H9 (cell line): ENCODE measurements at regions not wholly inside any gene's neighbourhood (a gene's known extent, or its start where the extent isn't known, plus 50 kb on each side); places are given as distances from the start of the nearest gene placed in this dataset.

ENCODE experiments used
- DNase-seq: peaks from one replicate; pipeline ENCODE4 v3.0.0-alpha.2; 2017
- H2AFZ ChIP-seq: one replicate; pipeline ENCODE4 v1.6.1; 2013; ENCODE audit warnings: mild to moderate bottlenecking, low read length, control low read depth, moderate library complexity
- H2AK5ac ChIP-seq: 2 replicates; pipeline ENCODE4 v1.6.1; 2013; ENCODE audit warnings: low read length, control low read depth, mixed read lengths; ENCODE audit not compliant: insufficient read length
- H2BK120ac ChIP-seq: one replicate; pipeline ENCODE4 v1.6.1; 2013; ENCODE audit warnings: low read depth, mild to moderate bottlenecking, low read length, control low read depth, inconsistent platforms; ENCODE audit not compliant: poor library complexity, severe bottlenecking
- H2BK12ac ChIP-seq: 2 replicates; pipeline ENCODE4 v1.6.1; 2013; ENCODE audit warnings: low read length, control low read depth, mixed read lengths, low read depth; ENCODE audit not compliant: insufficient read length
- H2BK15ac ChIP-seq: 2 replicates; pipeline ENCODE4 v1.6.1; 2013; ENCODE audit warnings: low read depth, low read length, control low read depth
- H2BK20ac ChIP-seq: one replicate; pipeline ENCODE4 v1.6.1; 2013; ENCODE audit warnings: low read depth, mild to moderate bottlenecking, low read length, control low read depth, inconsistent platforms; ENCODE audit not compliant: poor library complexity, severe bottlenecking
- H2BK5ac ChIP-seq: 2 replicates; pipeline ENCODE4 v1.6.1; 2013; ENCODE audit warnings: low read length, control low read depth, mixed read lengths; ENCODE audit not compliant: insufficient read length
- H3K14ac ChIP-seq: 2 replicates; pipeline ENCODE4 v1.6.1; 2013; ENCODE audit warnings: low read length, control low read depth; ENCODE audit not compliant: insufficient read depth
- H3K18ac ChIP-seq: 2 replicates; pipeline ENCODE4 v1.6.1; 2013; ENCODE audit warnings: low read depth, mild to moderate bottlenecking, mixed read lengths, low read length, control low read depth; ENCODE audit not compliant: insufficient read length
- H3K23ac ChIP-seq: 2 replicates; pipeline ENCODE4 v1.6.1; 2013; ENCODE audit warnings: low read length, control low read depth, mixed read lengths, low read depth; ENCODE audit not compliant: insufficient read length
- H3K23me2 ChIP-seq: 2 replicates; pipeline ENCODE4 v1.6.1; 2013; ENCODE audit warnings: low read depth, mild to moderate bottlenecking, mixed read lengths, low read length, control low read depth; ENCODE audit not compliant: insufficient read length, poor library complexity, severe bottlenecking
- H3K27ac ChIP-seq: 2 replicates; pipeline ENCODE4 v1.5.1; 2013; ENCODE audit warnings: low read length, control low read depth, mixed read lengths, low read depth; ENCODE audit not compliant: insufficient read length
- H3K27me3 ChIP-seq: 2 replicates; pipeline ENCODE4 v1.6.1; 2013; ENCODE audit warnings: low read length, control low read depth, inconsistent platforms; ENCODE audit not compliant: insufficient read depth
- H3K4ac ChIP-seq: 2 replicates; pipeline ENCODE4 v1.6.1; 2013; ENCODE audit warnings: low read depth, mild to moderate bottlenecking, control low read depth, inconsistent platforms, low read length, moderate library complexity
- H3K4me1 ChIP-seq: 2 replicates; pipeline ENCODE4 v1.6.1; 2013; ENCODE audit warnings: low read length, control low read depth, inconsistent platforms; ENCODE audit not compliant: insufficient read depth
- H3K4me2 ChIP-seq: 2 replicates; pipeline ENCODE4 v1.6.1; 2013; ENCODE audit warnings: low read length, control low read depth, mixed read lengths; ENCODE audit not compliant: insufficient read length, insufficient read depth
- H3K56ac ChIP-seq: 2 replicates; pipeline ENCODE4 v1.6.1; 2013; ENCODE audit warnings: low read depth, mild to moderate bottlenecking, mixed read lengths, low read length, control low read depth; ENCODE audit not compliant: insufficient read length
- H3K79me1 ChIP-seq: 2 replicates; pipeline ENCODE4 v1.6.1; 2013; ENCODE audit warnings: low read depth, mild to moderate bottlenecking, moderate library complexity, low read length, control low read depth, inconsistent platforms; ENCODE audit not compliant: insufficient read depth, poor library complexity, severe bottlenecking
- H3K79me2 ChIP-seq: 2 replicates; pipeline ENCODE4 v1.6.1; 2013; ENCODE audit warnings: low read length, control low read depth, inconsistent platforms; ENCODE audit not compliant: insufficient read depth
- H3K9ac ChIP-seq: 2 replicates; pipeline ENCODE4 v1.6.1; 2013; ENCODE audit warnings: low read length, control low read depth, mixed read lengths; ENCODE audit not compliant: insufficient read length; ENCODE audit errors: extremely low read depth
- H3K9me3 ChIP-seq: one replicate; pipeline ENCODE4 v1.6.1; 2013; ENCODE audit warnings: low read depth, low read length, inconsistent platforms; ENCODE audit not compliant: control insufficient read depth
- H3T11ph ChIP-seq: one replicate; pipeline ENCODE4 v1.6.1; 2013; ENCODE audit warnings: mild to moderate bottlenecking, low read length, control low read depth, inconsistent platforms
- H4K20me1 ChIP-seq: one replicate; pipeline ENCODE4 v1.6.1; 2013; ENCODE audit not compliant: control insufficient read depth, insufficient read length, insufficient read depth
- H4K5ac ChIP-seq: 2 replicates; pipeline ENCODE4 v1.6.1; 2013; ENCODE audit warnings: low read depth, mild to moderate bottlenecking, mixed read lengths, low read length, control low read depth; ENCODE audit not compliant: insufficient read length
- H4K8ac ChIP-seq: replicated peaks from 2 replicates; pipeline ENCODE4 v1.6.1; 2013; ENCODE audit warnings: low read length, control low read depth, mixed read lengths, low read depth; ENCODE audit not compliant: insufficient read length
- H4K91ac ChIP-seq: 2 replicates; pipeline ENCODE4 v1.6.1; 2013; ENCODE audit warnings: low read depth, mild to moderate bottlenecking, moderate library complexity, mixed read lengths, low read length, control low read depth; ENCODE audit not compliant: insufficient read length
- H3K27ac Mint-ChIP-seq, 3 experiments: 2 replicates in 2 of 3; 3 replicates in 1 of 3; pipeline ENCODE4 v1.8.0; 2020 to 2021; ENCODE audit warnings: mixed read lengths in 3 of 3, mild to moderate bottlenecking in 1 of 3, moderate library complexity in 1 of 3
- H3K27me3 Mint-ChIP-seq: 2 replicates; pipeline ENCODE4 v1.8.0; 2021; ENCODE audit warnings: low read depth, mild to moderate bottlenecking, moderate library complexity, mixed read lengths
- H3K36me3 Mint-ChIP-seq, 3 experiments: 2 replicates in 2 of 3; 3 replicates in 1 of 3; pipeline ENCODE4 v1.8.0; 2020 to 2021; ENCODE audit warnings: low read depth in 3 of 3, mixed read lengths in 3 of 3; ENCODE audit not compliant: insufficient read depth in 1 of 3
- H3K4me1 Mint-ChIP-seq, 2 experiments: 2 replicates each; pipeline ENCODE4 v1.8.0; 2020; ENCODE audit warnings: mixed read lengths in 2 of 2
- H3K4me3 Mint-ChIP-seq, 2 experiments: 2 replicates in 1 of 2; 3 replicates in 1 of 2; pipeline ENCODE4 v1.8.0; 2020 to 2021; ENCODE audit warnings: mild to moderate bottlenecking in 2 of 2, mixed read lengths in 2 of 2, moderate library complexity in 1 of 2
- H3K9me3 Mint-ChIP-seq, 2 experiments: 2 replicates in 1 of 2; 3 replicates in 1 of 2; pipeline ENCODE4 v1.8.0; 2020; ENCODE audit warnings: mild to moderate bottlenecking in 2 of 2, mixed read lengths in 2 of 2, moderate library complexity in 1 of 2
- CTCF ChIP-seq: fragments of 200-600 bp; sonication (generic); conservative IDR thresholded peaks from 3 replicates; pipeline ENCODE4 v1.8.0; 2021; ENCODE audit warnings: antibody characterized with exemption, mild to moderate bottlenecking
- WGBS: extraction: QIAGEN DNeasy Blood & Tissue Kit; methylation state at CpG from one replicate; pipeline ENCODE4 v1.1.7; 2013; ENCODE audit warnings: missing lambda C conversion rate, low lambda C conversion rate, mixed read lengths; ENCODE audit not compliant: insufficient read length; ENCODE audit errors: extremely low coverage; 5-methylcytosine and 5-hydroxymethylcytosine counted together

- H3K23ac ChIP-seq, result no peak overlapping the region
- no peak overlapping the region for H3K14ac ChIP-seq
- Mint-ChIP-seq H3K9me3 (no peaks in the 10 kb centered on the region), H3K4me3 (no peak overlapping the region), H3K27ac (no peak overlapping the region), H3K36me3 (no peaks in the 10 kb centered on the region), H3K27me3 (no peaks in the 10 kb centered on the region; the same call in 1 of the 2 replicates), H3K4me1 (no peaks in the 10 kb centered on the region)
- no peak overlapping the region for H2AK5ac ChIP-seq
- no peak overlapping the region for H3K27ac ChIP-seq
- no peak overlapping the region for H3K56ac ChIP-seq
- H2BK20ac ChIP-seq, result no peak overlapping the region
- no peaks in the 10 kb centered on the region for H3K4me1 ChIP-seq
- H4K8ac ChIP-seq, result no peak overlapping the region
- no peak overlapping the region for H2BK15ac ChIP-seq
- no peak overlapping the region for H3K4me2 ChIP-seq
- DNase-seq, result no peak
- TF ChIP-seq CTCF, result no peak
- H3K27me3 ChIP-seq, result no peaks in the 10 kb centered on the region
- no peaks in the 10 kb centered on the region for H3K79me1 ChIP-seq
- no peak overlapping the region for H2BK12ac ChIP-seq
- H3T11ph ChIP-seq, result no peak overlapping the region
- no CpG with 5 or more reads among the region's 1 CpG for WGBS
- H4K5ac ChIP-seq, result no peak overlapping the region
- H2BK5ac ChIP-seq, result no peak overlapping the region
- no peak overlapping the region for H3K4ac ChIP-seq
- H2AFZ ChIP-seq, result no peak overlapping the region
- no peaks in the 10 kb centered on the region for H3K79me2 ChIP-seq
- no peak overlapping the region for H3K18ac ChIP-seq
- no peaks in the 10 kb centered on the region for H3K23me2 ChIP-seq
- H3K9ac ChIP-seq, result no peak overlapping the region
- H4K20me1 ChIP-seq, result no peaks in the 10 kb centered on the region
- no peak overlapping the region for H2BK120ac ChIP-seq
- H3K9me3 ChIP-seq, result no peaks in the 10 kb centered on the region
- H4K91ac ChIP-seq, result no peak overlapping the region
These were observed 396.5 kb upstream of the RPS23 start for GRCh38 chr5:82674671-82675070.
